ENCODE measurements at regions not wholly inside any gene's neighbourhood (a gene's known extent, or its start where the extent isn't known, plus 50 kb on each side); places are given as distances from the start of the nearest gene placed in this dataset.
"Not testable (repeated sequence)": the region's sequence is repeated elsewhere in the genome, so short reads cannot be mapped to it uniquely, and the experiment has no call there.

DNA sequence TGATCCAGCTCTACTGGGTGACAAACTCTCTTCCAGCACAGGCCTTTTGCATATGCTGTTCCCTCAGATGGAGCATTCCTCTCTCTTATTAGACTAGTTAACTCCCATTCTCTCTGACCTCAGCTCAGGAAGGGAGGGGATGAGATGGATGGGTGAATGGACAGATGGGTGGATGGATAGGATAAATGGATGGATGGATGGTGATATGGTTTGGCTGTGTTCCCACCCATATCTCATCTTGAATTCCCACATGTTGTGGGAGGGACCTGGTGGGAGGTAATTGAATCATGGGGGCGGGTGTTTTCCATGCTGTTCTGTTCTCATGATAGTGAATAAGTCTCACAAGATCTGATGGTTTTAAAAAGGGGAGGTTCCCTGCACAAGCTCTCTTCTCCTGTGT lies 144.1 kb upstream of the ATP2B2 start:
- H3K4me1 ChIP-seq (ENCODE audit: control insufficient read depth, low read depth, low read length); H3K27ac ChIP-seq (ENCODE audit: low read length); H3K36me3 ChIP-seq (ENCODE audit: control insufficient read depth, low read depth, low read length); H3K9me3 ChIP-seq (ENCODE audit: control insufficient read depth, low read depth, low read length); H3K27me3 ChIP-seq (ENCODE audit: control insufficient read depth, insufficient read depth, low read length); H3K9ac ChIP-seq (ENCODE audit: low read length); H3K4me3 ChIP-seq (ENCODE audit: low read length): not testable (repeated sequence)

DNA sequence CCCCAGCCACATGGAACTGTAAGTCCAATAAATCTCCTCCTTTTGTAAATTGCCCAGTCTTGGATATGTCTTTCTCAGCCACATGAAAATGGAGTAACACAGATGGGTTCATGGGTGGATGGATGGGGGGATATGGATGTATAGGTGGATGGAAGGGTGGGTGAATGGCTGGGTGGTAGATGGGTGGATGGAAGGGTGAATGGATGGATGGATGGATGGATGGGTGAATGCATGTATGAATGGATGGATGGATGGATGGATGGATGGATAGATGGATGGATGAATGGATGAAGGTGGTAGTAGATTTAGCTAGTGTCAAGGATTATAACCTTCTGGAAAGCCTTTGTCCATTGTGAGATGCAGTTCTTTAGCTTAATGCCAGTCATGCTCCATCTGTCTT lies 146.1 kb upstream of the ATP2B2 start:
- H3K9ac ChIP-seq (ENCODE audit: low read length) = no peak overlapping the region

DNA sequence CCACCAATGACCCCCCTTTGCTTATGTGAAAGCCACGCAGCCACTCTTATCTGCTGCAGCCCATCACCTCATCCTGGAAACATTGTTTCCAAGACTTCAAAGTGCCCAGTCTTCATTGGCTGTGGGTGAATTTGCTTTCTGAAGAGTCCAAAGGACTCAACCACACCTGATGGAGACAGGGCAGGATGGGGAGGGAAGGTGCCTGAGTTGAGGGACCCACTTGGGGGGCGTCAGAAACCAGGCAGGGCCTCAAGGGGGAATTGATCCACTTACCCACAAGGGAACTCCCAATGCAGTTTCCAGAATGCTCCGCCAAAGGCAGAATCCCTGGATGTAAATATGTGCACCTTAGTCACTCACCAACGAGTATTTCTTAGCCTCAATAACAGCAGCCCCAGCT lies 147.9 kb upstream of the ATP2B2 start:
- H3K27me3 ChIP-seq (ENCODE audit: control insufficient read depth, insufficient read depth, low read length) = no peaks in the 10 kb centered on the region
- no peak overlapping the region for H3K27ac ChIP-seq (ENCODE audit: low read length)
- H3K4me3 ChIP-seq (ENCODE audit: low read length) = no peak overlapping the region
- H3K9ac ChIP-seq (ENCODE audit: low read length) = no peak overlapping the region
- H3K9me3 ChIP-seq (ENCODE audit: control insufficient read depth, low read depth, low read length) = no peaks in the 10 kb centered on the region
- no peaks in the 10 kb centered on the region for H3K36me3 ChIP-seq (ENCODE audit: control insufficient read depth, low read depth, low read length)
- no peaks in the 10 kb centered on the region for H3K4me1 ChIP-seq (ENCODE audit: control insufficient read depth, low read depth, low read length)

More for the DNA sequence above, 146.1 kb upstream of the ATP2B2 start:
- no peaks in the 10 kb centered on the region for H3K9me3 ChIP-seq (ENCODE audit: control insufficient read depth, low read depth, low read length)
- no peaks in the 10 kb centered on the region for H3K27me3 ChIP-seq (ENCODE audit: control insufficient read depth, insufficient read depth, low read length)
- no peak overlapping the region for H3K4me3 ChIP-seq (ENCODE audit: low read length)
- H3K36me3 ChIP-seq (ENCODE audit: control insufficient read depth, low read depth, low read length) = no peaks in the 10 kb centered on the region
- H3K27ac ChIP-seq (ENCODE audit: low read length) = no peak overlapping the region
- no peaks in the 10 kb centered on the region for H3K4me1 ChIP-seq (ENCODE audit: control insufficient read depth, low read depth, low read length)

DNA sequence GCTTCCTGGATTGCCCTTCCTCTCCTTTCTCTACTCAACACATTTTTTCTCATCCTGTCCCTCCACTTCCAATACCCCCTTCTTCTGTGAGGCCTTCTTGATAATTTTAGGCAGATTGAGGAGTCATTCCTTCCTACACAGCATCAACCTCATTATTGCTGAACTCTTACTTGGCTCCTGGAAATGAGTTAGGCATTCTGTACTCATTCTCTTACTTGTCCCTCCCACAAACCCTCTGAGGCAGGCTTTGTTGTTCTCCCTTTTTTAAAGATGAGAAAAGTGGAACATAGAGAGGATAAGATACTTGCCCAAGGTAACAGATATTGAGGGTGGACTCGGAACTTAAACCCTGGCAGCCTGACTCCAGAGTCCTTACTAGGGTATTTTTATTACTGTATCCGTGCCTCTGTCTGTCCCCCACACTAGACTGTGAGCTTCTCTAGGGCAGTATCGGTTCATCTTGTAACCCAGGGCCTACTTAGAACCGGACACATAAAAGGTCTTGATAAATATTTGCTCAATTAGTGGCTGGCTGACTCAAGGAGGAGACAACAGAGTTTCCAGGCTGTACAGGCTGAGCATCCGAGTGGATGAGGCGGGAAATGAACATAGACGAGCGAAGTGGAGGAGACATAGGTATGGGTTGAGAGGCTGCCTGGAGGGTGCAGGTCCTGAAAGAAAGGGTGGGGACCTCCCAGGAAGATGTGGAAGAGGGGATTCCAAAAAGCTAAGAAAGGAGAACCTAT lies 148.7 kb upstream of the ATP2B2 start:
- H3K9me3 ChIP-seq (ENCODE audit: control insufficient read depth, low read depth, low read length) = no peaks in the 10 kb centered on the region
- no peak overlapping the region for H3K27ac ChIP-seq (ENCODE audit: low read length)
- H3K27me3 ChIP-seq (ENCODE audit: control insufficient read depth, insufficient read depth, low read length) = no peaks in the 10 kb centered on the region
- no peaks in the 10 kb centered on the region for H3K36me3 ChIP-seq (ENCODE audit: control insufficient read depth, low read depth, low read length)
- no peak overlapping the region for H3K4me3 ChIP-seq (ENCODE audit: low read length)
- no peaks in the 10 kb centered on the region for H3K4me1 ChIP-seq (ENCODE audit: control insufficient read depth, low read depth, low read length)
- H3K9ac ChIP-seq (ENCODE audit: low read length) = no peak overlapping the region

DNA sequence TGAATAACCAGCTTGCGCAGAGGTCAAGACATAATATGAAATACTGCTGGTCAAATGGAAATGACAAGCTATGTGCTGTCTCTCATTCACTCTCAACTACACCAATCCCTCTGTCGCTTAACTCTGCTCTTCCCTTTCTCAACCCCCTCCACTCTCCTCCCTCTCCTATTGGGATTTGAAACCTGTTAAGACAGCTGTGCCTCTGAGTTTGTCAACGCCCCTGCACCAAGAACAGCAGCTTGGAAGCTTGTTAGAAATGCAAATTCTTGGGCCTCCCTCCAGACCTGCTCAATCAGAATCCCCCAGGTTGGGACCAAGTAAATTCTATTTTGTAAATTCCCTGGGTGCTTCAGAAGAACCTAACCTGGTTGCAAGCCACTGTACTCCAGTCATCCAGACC lies 149.7 kb upstream of the ATP2B2 start:
- H3K27ac ChIP-seq (ENCODE audit: low read length) = no peak overlapping the region
- H3K27me3 ChIP-seq (ENCODE audit: control insufficient read depth, insufficient read depth, low read length) = no peaks in the 10 kb centered on the region
- H3K4me3 ChIP-seq (ENCODE audit: low read length) = no peak overlapping the region
- no peaks in the 10 kb centered on the region for H3K9me3 ChIP-seq (ENCODE audit: control insufficient read depth, low read depth, low read length)
- H3K4me1 ChIP-seq (ENCODE audit: control insufficient read depth, low read depth, low read length) = no peaks in the 10 kb centered on the region
- H3K9ac ChIP-seq (ENCODE audit: low read length) = no peak overlapping the region
- H3K36me3 ChIP-seq (ENCODE audit: control insufficient read depth, low read depth, low read length) = no peaks in the 10 kb centered on the region

DNA sequence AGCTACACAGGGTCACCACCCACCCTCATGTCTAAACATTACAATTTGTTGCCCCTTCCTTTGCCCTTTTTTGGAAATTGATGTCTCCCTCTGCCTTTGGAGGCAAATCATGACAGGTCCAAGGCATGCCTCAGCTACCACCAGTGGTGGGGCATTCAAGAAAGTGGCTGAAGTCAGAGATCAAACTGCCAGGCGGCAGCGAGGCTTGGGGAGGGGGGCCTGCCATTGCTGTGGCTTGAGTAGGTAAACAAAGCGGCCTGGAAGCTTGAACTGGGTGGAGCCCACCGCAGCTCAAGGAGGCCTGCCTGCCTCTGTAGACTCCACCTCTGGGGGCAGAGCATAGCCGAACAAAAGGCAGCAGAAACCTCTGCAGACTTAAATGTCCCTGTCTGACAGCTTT lies 152.0 kb upstream of the ATP2B2 start:
- H3K27me3 ChIP-seq (ENCODE audit: control insufficient read depth, insufficient read depth, low read length); H3K36me3 ChIP-seq (ENCODE audit: control insufficient read depth, low read depth, low read length); H3K9ac ChIP-seq (ENCODE audit: low read length); H3K9me3 ChIP-seq (ENCODE audit: control insufficient read depth, low read depth, low read length); H3K27ac ChIP-seq (ENCODE audit: low read length); H3K4me1 ChIP-seq (ENCODE audit: control insufficient read depth, low read depth, low read length); H3K4me3 ChIP-seq (ENCODE audit: low read length): not testable (repeated sequence)

DNA sequence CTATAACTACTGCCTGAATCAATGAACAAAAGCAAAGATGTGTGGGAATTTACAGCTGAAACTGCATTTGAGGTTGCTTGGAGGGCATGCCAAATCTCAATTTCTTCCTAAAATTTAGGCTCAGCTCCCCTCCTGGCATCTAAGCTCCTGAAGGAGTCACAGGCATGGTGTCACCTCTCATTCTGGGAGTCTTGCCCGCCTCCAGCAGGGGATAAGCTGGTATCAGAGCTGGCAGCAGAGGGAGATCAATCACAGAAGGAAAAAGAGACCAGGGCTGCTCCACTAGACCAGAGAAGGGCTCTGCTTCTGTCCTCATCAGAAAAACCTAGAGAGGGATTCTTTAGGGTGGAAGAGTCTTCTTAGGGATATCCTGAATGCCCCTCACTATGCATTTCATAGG lies 150.4 kb upstream of the SLC6A11 start:
- Histone ChIP-seq H3K36me3 (ENCODE audit: control insufficient read depth, low read depth, low read length) (no peaks in the 10 kb centered on the region), H3K9me3 (ENCODE audit: control insufficient read depth, low read depth, low read length) (no peaks in the 10 kb centered on the region), H3K4me3 (ENCODE audit: low read length) (no peak overlapping the region), H3K27me3 (ENCODE audit: control insufficient read depth, insufficient read depth, low read length) (no peaks in the 10 kb centered on the region), H3K9ac (ENCODE audit: low read length) (no peak overlapping the region), H3K27ac (ENCODE audit: low read length) (no peak overlapping the region), H3K4me1 (ENCODE audit: control insufficient read depth, low read depth, low read length) (no peaks in the 10 kb centered on the region)

DNA sequence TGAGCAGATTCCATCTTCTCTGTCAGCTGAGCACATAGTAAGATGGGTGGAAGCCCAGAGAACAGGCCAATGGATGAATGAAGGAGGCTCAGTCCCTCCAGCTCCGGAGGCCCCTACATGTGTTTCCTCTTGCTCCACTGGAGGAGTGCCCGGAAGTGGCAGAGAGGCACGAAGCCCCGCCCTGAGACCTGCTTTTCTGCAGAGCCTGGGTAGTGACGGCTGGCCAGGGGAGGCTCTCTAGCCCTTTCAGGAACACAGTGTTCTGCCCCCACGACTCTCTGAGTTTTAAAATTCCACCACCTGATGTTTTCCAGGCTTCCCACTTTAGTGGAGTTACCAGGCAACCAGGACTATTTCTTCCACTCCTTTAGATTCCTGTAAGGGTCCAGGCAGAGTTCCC lies 149.4 kb upstream of the SLC6A11 start:
- H3K4me1 ChIP-seq (ENCODE audit: control insufficient read depth, low read depth, low read length) = no peaks in the 10 kb centered on the region
- H3K9me3 ChIP-seq (ENCODE audit: control insufficient read depth, low read depth, low read length) = no peaks in the 10 kb centered on the region
- no peaks in the 10 kb centered on the region for H3K27me3 ChIP-seq (ENCODE audit: control insufficient read depth, insufficient read depth, low read length)
- no peak overlapping the region for H3K4me3 ChIP-seq (ENCODE audit: low read length)
- no peak overlapping the region for H3K27ac ChIP-seq (ENCODE audit: low read length)
- no peaks in the 10 kb centered on the region for H3K36me3 ChIP-seq (ENCODE audit: control insufficient read depth, low read depth, low read length)
- H3K9ac ChIP-seq (ENCODE audit: low read length) = no peak overlapping the region

DNA sequence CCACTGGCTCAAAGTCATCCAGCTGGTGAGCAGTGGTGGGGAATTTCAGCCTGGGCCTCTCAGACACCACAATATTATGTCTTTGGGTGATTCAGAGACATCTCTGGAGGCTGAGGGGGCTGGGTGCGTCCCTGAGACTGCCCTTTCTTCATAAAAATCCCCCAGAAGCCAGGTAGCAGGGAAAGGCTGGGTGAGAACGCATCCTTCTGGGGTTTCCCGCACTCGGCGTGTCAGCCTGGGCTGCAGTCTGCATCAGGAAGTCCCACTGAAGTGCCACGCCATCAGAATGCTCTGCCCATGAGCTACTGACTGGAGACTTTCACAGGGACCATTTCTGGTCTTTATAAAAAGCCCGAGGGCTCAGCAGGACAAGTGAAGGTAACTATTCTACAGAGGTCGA lies 148.8 kb upstream of the SLC6A11 start:
- H3K9me3 ChIP-seq (ENCODE audit: control insufficient read depth, low read depth, low read length) = no peaks in the 10 kb centered on the region
- H3K4me1 ChIP-seq (ENCODE audit: control insufficient read depth, low read depth, low read length) = no peaks in the 10 kb centered on the region
- no peaks in the 10 kb centered on the region for H3K27me3 ChIP-seq (ENCODE audit: control insufficient read depth, insufficient read depth, low read length)
- H3K27ac ChIP-seq (ENCODE audit: low read length) = no peak overlapping the region
- no peak overlapping the region for H3K9ac ChIP-seq (ENCODE audit: low read length)
- H3K4me3 ChIP-seq (ENCODE audit: low read length) = no peak overlapping the region
- no peaks in the 10 kb centered on the region for H3K36me3 ChIP-seq (ENCODE audit: control insufficient read depth, low read depth, low read length)

DNA sequence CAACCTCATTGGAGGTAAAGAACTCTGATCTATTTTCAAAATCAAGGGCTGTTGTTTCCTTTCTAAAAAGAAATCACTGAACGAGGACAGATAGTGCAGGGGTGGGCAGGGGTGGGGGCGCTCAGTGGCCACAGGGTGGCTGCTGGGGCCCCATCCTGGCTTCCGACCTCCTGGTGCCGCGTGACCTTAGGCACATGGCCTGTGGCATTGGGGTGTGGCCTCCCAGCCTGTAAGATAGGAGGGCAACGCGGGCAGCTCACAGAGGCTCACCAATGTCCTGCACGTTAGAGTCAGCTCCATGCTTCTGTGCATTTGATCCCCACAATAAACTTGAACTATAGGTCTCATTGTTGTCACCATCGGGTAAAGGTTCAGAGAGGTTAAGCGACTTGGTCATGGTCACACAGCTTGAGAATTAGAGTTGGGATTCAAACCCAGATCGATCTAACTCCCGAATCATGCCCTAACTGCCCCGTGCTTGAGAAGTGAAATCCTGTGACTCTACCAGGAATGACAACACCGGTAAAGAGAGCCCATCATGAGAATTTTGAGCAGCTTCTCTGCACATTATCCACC lies 148.0 kb upstream of the SLC6A11 start:
- no peaks in the 10 kb centered on the region for H3K9me3 ChIP-seq (ENCODE audit: control insufficient read depth, low read depth, low read length)
- H3K27me3 ChIP-seq (ENCODE audit: control insufficient read depth, insufficient read depth, low read length) = no peaks in the 10 kb centered on the region
- H3K4me3 ChIP-seq (ENCODE audit: low read length) = no peak overlapping the region

DNA sequence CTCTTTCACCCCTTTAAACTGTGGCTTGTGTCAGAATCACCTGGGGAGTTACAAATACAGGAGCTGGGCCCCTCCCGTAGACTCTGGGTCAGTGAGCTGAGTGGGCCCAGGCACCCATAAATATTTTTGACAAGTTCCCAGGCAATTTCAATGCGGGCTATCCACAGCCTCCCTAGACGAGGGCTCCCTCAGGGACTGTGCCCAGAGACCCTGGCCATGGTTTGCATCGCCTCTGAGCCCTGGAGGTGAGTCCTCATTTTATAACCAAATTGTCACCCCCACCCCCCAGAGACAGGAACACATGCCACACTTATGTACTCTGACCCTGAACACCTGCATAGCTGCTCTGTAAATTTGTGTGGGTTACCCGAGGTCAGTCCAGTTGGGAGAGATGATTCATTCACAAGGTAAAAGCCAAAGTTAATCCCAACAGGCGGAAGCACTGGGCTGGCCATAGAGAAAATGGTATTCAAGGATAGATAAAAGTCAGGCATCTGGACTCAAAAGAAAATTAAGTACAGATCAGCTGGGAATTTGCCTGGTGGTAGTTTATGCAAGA lies 146.5 kb upstream of the SLC6A11 start:
- H3K36me3 ChIP-seq (ENCODE audit: control insufficient read depth, low read depth, low read length) = no peaks in the 10 kb centered on the region
- no peak overlapping the region for H3K9ac ChIP-seq (ENCODE audit: low read length)
- H3K27ac ChIP-seq (ENCODE audit: low read length) = no peak overlapping the region
- H3K4me3 ChIP-seq (ENCODE audit: low read length) = no peak overlapping the region
- H3K9me3 ChIP-seq (ENCODE audit: control insufficient read depth, low read depth, low read length) = no peaks in the 10 kb centered on the region
- H3K27me3 ChIP-seq (ENCODE audit: control insufficient read depth, insufficient read depth, low read length) = no peaks in the 10 kb centered on the region
- H3K4me1 ChIP-seq (ENCODE audit: control insufficient read depth, low read depth, low read length) = peaks cover under 1% of the 10 kb centered on the region

More for the DNA sequence above, 148.0 kb upstream of the SLC6A11 start:
- no peaks in the 10 kb centered on the region for H3K36me3 ChIP-seq (ENCODE audit: control insufficient read depth, low read depth, low read length)
- H3K27ac ChIP-seq (ENCODE audit: low read length) = no peak overlapping the region
- H3K4me1 ChIP-seq (ENCODE audit: control insufficient read depth, low read depth, low read length) = no peaks in the 10 kb centered on the region
- no peak overlapping the region for H3K9ac ChIP-seq (ENCODE audit: low read length)

DNA sequence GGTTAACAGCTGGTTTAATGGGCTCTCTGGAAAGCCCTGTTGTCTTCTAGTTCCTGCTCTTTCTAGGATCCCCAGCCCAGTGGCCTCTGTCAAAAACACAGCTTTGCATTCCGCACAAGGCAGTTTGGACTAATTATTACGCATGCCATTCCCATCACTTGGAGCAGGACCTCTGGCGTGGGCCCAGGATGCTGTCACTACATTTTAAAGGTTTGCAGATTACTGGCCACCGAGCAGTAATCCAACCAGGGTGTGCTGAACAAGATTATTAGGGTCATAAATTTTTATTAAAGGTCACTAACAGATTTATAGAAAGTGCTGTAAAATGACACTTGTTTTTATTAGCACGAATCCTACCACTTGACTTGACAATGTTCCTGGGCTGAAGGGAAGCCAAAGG lies 143.6 kb upstream of the SLC6A11 start:
- Histone ChIP-seq H3K9me3 (ENCODE audit: control insufficient read depth, low read depth, low read length) (no peaks in the 10 kb centered on the region), H3K9ac (ENCODE audit: low read length) (no peak overlapping the region), H3K27me3 (ENCODE audit: control insufficient read depth, insufficient read depth, low read length) (no peaks in the 10 kb centered on the region), H3K27ac (ENCODE audit: low read length) (no peak overlapping the region), H3K4me1 (ENCODE audit: control insufficient read depth, low read depth, low read length) (peaks cover 4% of the 10 kb centered on the region), H3K4me3 (ENCODE audit: low read length) (no peak overlapping the region), H3K36me3 (ENCODE audit: control insufficient read depth, low read depth, low read length) (no peaks in the 10 kb centered on the region)
